ENCODE measurements at regions not wholly inside any gene's neighbourhood (a gene's known extent, or its start where the extent isn't known, plus 50 kb on each side); places are given as distances from the start of the nearest gene placed in this dataset.

DNA sequence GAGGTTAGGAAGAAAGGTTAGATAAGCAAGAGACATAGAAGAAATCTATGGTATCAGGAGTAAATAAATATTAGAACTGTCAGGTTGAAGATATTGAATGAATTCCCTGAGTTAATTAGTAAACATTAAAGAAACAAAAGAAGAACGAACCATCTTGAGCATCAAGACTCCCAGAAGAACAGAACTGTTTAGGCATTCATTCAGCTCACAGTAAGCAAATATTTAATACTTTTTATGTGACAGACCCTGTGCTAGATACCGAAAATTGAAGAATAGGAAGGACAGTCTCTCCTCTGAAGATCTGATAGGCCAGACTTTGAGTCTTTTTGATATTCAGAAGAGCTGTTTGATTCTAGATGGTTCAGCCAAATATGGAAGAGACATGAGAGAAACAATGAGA is 731.5 kb downstream of the XPNPEP1 start:
- no peak for DNase-seq (ENCODE audit: low read depth in 1 of 2, low spot score in 1 of 2)
- H3K27me3 ChIP-seq = no peaks in the 10 kb centered on the region
- H3K9me3 ChIP-seq (ENCODE audit: low read depth) = no peaks in the 10 kb centered on the region
- H3K27ac ChIP-seq = no peak overlapping the region
- no peaks in the 10 kb centered on the region for H3K36me3 ChIP-seq
- H3K4me3 ChIP-seq = no peak overlapping the region
- TF ChIP-seq, protein P1, sequence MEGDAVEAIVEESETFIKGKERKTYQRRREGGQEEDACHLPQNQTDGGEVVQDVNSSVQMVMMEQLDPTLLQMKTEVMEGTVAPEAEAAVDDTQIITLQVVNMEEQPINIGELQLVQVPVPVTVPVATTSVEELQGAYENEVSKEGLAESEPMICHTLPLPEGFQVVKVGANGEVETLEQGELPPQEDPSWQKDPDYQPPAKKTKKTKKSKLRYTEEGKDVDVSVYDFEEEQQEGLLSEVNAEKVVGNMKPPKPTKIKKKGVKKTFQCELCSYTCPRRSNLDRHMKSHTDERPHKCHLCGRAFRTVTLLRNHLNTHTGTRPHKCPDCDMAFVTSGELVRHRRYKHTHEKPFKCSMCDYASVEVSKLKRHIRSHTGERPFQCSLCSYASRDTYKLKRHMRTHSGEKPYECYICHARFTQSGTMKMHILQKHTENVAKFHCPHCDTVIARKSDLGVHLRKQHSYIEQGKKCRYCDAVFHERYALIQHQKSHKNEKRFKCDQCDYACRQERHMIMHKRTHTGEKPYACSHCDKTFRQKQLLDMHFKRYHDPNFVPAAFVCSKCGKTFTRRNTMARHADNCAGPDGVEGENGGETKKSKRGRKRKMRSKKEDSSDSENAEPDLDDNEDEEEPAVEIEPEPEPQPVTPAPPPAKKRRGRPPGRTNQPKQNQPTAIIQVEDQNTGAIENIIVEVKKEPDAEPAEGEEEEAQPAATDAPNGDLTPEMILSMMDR (IDR thresholded peaks at IDR 0.05; ENCODE audit: low read depth, low read length) = no peak
- H3K4me1 ChIP-seq (ENCODE audit: low read depth) = no peaks in the 10 kb centered on the region

DNA sequence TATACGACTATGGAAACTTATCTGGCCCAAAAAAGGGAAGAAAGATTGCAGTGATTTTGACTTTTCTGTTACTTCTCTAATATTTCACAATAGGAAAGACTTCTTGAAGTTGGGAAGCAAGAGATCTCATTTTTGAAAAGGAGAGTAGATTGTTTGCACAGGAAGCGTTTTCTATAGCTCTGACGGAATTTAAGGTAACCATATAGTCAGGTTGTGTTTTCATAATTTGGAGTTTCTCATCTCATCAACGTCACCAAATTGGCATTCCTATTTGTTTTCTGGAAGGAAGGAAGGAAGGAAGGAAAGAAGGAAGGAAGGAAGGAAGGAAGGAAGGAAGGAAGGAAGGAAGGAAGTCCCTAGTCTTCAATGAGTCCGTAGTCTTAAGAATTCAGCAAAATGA is 732.0 kb downstream of the XPNPEP1 start:
- Histone ChIP-seq H3K27me3 (no peaks in the 10 kb centered on the region), H3K27ac (no peak overlapping the region), H3K4me3 (no peak overlapping the region), H3K9me3 (ENCODE audit: low read depth) (no peaks in the 10 kb centered on the region), H3K36me3 (no peaks in the 10 kb centered on the region), H3K4me1 (ENCODE audit: low read depth) (no peaks in the 10 kb centered on the region)
- TF ChIP-seq, protein P1 (IDR thresholded peaks at IDR 0.05; ENCODE audit: low read depth, low read length) = no peak
- DNase-seq (ENCODE audit: low read depth in 1 of 2, low spot score in 1 of 2) = no peak

DNA sequence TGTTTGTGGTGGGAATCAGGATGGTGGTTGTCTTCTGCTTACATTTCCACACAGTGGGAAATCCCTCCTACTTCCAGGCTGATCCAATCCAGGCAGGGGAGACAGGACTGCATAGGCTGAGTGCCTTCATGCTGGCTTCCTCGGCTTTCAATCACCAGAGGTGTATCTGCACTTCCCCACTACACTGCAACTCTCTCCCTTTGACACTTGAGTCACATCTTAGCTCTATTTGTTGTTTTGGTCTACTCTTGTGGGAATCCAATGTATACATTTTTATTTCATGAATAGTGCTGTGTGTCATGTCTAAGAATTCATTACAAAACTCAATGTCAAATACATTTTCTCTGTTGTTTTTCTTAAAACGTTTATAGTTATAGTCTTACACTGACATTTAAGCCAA is 735.6 kb downstream of the XPNPEP1 start:
- DNase-seq (ENCODE audit: low read depth in 1 of 2, low spot score in 1 of 2) = no peak
- no peak overlapping the region for H3K4me3 ChIP-seq
- no peaks in the 10 kb centered on the region for H3K36me3 ChIP-seq
- TF ChIP-seq, protein P1 (IDR thresholded peaks at IDR 0.05; ENCODE audit: low read depth, low read length) = no peak
- no peaks in the 10 kb centered on the region for H3K4me1 ChIP-seq (ENCODE audit: low read depth)
- no peak overlapping the region for H3K27ac ChIP-seq
- H3K9me3 ChIP-seq (ENCODE audit: low read depth) = no peaks in the 10 kb centered on the region
- H3K27me3 ChIP-seq = no peaks in the 10 kb centered on the region

DNA sequence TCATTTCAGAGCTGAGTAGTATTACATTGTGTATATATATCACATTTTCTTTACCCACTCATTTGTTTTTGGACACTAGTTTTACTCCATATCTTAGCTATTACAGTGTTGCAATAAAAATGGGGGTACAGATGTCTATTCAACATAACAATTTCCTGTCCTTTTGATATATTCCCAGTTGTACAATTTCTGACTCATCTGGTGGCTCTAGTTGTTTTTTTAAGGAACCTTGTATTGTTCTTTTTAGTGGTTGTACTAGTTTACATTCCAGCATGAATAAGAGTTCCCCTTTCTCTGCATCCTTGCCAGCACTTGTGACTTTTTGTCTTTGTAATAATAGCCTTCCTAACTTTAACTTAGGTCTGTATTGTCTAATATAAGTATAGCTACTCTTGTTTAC is 739.9 kb downstream of the XPNPEP1 start:
- TF ChIP-seq, protein P1 (IDR thresholded peaks at IDR 0.05; ENCODE audit: low read depth, low read length) = no peak
- Histone ChIP-seq H3K4me3 (no peak overlapping the region), H3K9me3 (ENCODE audit: low read depth) (no peaks in the 10 kb centered on the region), H3K4me1 (ENCODE audit: low read depth) (no peaks in the 10 kb centered on the region), H3K27ac (no peak overlapping the region), H3K27me3 (no peaks in the 10 kb centered on the region), H3K36me3 (no peaks in the 10 kb centered on the region)
- DNase-seq (ENCODE audit: low read depth in 1 of 2, low spot score in 1 of 2) = no peak

DNA sequence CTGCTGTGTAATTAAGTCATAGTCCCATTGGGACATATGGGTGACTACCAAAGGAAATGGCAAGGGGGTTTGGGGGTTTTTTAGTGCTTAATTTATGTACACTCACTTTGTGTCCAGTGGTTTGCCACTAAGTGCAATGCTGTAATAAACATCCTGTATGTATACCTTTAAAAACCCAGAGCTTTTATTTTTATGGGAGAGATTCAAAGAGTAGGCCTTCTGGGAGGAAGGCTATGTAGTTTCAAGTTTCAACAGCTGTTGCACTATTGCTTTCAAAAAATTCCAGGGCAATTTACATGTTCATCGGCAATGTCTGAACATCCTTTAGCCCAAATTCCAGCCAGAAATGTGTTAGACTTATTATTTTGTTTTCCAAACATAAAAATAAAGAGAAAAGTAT is 744.7 kb downstream of the XPNPEP1 start:
- H3K36me3 ChIP-seq = no peaks in the 10 kb centered on the region
- H3K27ac ChIP-seq = no peak overlapping the region
- no peak overlapping the region for H3K4me3 ChIP-seq
- TF ChIP-seq, protein P1 (IDR thresholded peaks at IDR 0.05; ENCODE audit: low read depth, low read length) = no peak
- no peak for DNase-seq (ENCODE audit: low read depth in 1 of 2, low spot score in 1 of 2)
- H3K4me1 ChIP-seq (ENCODE audit: low read depth) = no peaks in the 10 kb centered on the region
- H3K9me3 ChIP-seq (ENCODE audit: low read depth) = no peaks in the 10 kb centered on the region
- no peaks in the 10 kb centered on the region for H3K27me3 ChIP-seq

DNA sequence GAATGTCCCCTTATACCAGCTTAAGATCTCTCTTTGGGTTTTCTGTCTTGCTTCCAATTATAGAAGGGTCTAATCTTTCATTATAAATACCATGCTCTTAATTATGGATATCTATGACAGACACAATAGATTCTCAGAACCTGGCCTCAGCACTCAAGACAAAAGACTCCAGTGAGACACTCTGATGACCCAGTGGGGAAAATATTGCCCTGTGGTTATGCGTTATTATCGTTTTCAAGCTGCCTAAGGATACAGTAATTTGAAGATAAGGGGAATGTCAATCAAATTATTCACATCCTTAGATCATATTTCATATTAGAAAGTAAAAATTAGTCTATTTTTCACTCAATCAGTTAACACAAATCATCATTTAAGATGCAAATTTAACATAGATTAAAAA is 748.8 kb downstream of the XPNPEP1 start:
- Histone ChIP-seq H3K9me3 (ENCODE audit: low read depth) (no peaks in the 10 kb centered on the region), H3K36me3 (no peaks in the 10 kb centered on the region), H3K27me3 (no peaks in the 10 kb centered on the region), H3K4me1 (ENCODE audit: low read depth) (no peaks in the 10 kb centered on the region), H3K27ac (no peak overlapping the region), H3K4me3 (no peak overlapping the region)
- no peak for DNase-seq (ENCODE audit: low read depth in 1 of 2, low spot score in 1 of 2)
- TF ChIP-seq, protein P1 (IDR thresholded peaks at IDR 0.05; ENCODE audit: low read depth, low read length) = no peak
